ENCODE measurements at regions not wholly inside any gene's neighbourhood (a gene's known extent, or its start where the extent isn't known, plus 50 kb on each side); places are given as distances from the start of the nearest gene placed in this dataset.

DNA sequence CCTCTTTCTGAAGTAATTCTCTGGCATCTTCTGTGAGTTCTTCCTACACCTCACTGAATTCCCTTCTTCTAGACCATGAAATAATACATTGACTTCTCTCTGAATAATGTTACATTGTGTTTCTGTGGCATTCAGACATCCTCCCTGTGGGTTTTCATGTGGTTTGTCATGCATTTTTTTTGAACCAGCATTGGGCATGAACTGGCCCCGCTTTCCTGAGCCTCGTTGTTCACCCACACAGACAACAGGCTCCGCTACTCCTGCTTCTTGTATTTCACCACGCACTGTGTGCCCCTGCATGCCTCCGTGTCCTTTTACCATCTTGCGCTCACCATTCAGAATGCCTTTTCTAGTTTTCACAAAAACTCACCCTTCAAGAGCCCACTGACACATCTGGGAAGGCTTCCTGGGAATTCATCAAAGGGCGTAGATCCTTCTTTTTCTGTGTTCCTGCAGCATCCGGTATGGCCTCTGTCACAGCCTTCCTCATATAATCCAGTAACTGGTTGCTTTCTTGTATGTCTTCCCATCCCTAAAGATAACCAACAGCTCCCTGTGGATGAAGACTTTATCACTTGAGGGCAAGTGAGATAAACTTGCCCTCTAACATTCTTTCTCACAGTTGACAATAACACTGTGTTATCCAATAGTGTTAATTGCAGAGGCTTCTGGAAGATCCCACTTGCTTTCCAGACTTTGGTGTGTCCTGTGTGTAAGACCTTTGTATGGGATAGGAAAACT lies 51.5 kb upstream of the ADAMTSL1 start:
- Histone ChIP-seq H4K20me1 (replicated peaks; ENCODE audit: control insufficient read depth, extremely low read depth, insufficient read depth, low read length) (no peaks in the 10 kb centered on the region), H3K79me2 (ENCODE audit: control insufficient read depth, insufficient read depth, low read length) (no peaks in the 10 kb centered on the region), H3K27me3 (ENCODE audit: control insufficient read depth in 2 of 2, insufficient read depth in 2 of 2, low read length in 2 of 2) (no peaks in the 10 kb centered on the region), H3K4me3 (replicated peaks in 1 of 3; ENCODE audit: insufficient read depth in 1 of 3, low read depth in 1 of 3, low read length in 3 of 3) (no peak overlapping the region), H3K9me1 (replicated peaks; ENCODE audit: control insufficient read depth, extremely low read depth, insufficient read depth, low read length) (peaks cover 2% of the 10 kb centered on the region), H2AFZ (ENCODE audit: low read depth, low read length) (no peak overlapping the region), H3K36me3 (ENCODE audit: control insufficient read depth in 2 of 2, extremely low read depth in 1 of 2, insufficient read depth in 2 of 2, low read length in 2 of 2) (no peaks in the 10 kb centered on the region), H3K4me2 (ENCODE audit: insufficient read depth, low read length) (no peak overlapping the region), H3K9ac (replicated peaks; ENCODE audit: extremely low read depth, insufficient read depth, low read length) (no peak overlapping the region), H3K4me1 (ENCODE audit: control insufficient read depth, extremely low read depth, insufficient read depth, low read length) (peaks cover under 1% of the 10 kb centered on the region), H3K27ac (ENCODE audit: insufficient read depth, low read depth, low read length) (no peak overlapping the region), H3K9me3 (replicated peaks; ENCODE audit: control insufficient read depth, insufficient read depth, low read length) (no peaks in the 10 kb centered on the region)
- BruUV-seq (replicated peaks): no TSS peak
- DNase-seq (ENCODE audit: low read depth, low spot score) (no peak), FAIRE-seq (no peak)
- POLR2A ChIA-PET: no interaction called here
- CTCF ChIA-PET: interaction anchor here (1.2 kb wide), 1 partner anchor 20 kb away, joined by 5 read pairs; no protein-coding TSS in a partner anchor
- dilution Hi-C loops (cut with MboI; ENCODE audit: extremely low pct_ligation_motif_present, low sequenced_read_pairs) (no loop called here), intact Hi-C loops (cut with micrococcal nuclease) (no loop called here)
- TF ChIP-seq MAX (IDR thresholded peaks at IDR 0.05; ENCODE audit: insufficient read depth, insufficient read length) (no peak), EZH2 (IDR thresholded peaks at IDR 0.05; ENCODE audit: borderline replicate concordance, low read depth, low read length, severe bottlenecking) (no peak), MYC (IDR thresholded peaks at IDR 0.05; ENCODE audit: low read depth, low read length) (no peak), POLR2AphosphoS5 (IDR thresholded peaks at IDR 0.05; ENCODE audit: insufficient read depth, low read depth, low read length) (no peak), FOS (IDR thresholded peaks at IDR 0.05; ENCODE audit: borderline replicate concordance, insufficient read depth, low read length) (no peak), GATA2 (IDR thresholded peaks at IDR 0.05; ENCODE audit: insufficient read depth, insufficient read length, low read depth, low read length) (no peak), JUN (IDR thresholded peaks at IDR 0.05; ENCODE audit: borderline replicate concordance, insufficient read depth, insufficient read length, low read depth) (no peak), CTCF (IDR thresholded peaks at IDR 0.05; ENCODE audit: extremely low read depth in 1 of 2, insufficient read depth in 1 of 2, low read depth in 1 of 2, low read length in 2 of 2) (no peak), POLR2A (IDR thresholded peaks at IDR 0.05; ENCODE audit: low read depth, low read length) (no peak)
